ENCODE measurements at regions not wholly inside any gene's neighbourhood (a gene's known extent, or its start where the extent isn't known, plus 50 kb on each side); places are given as distances from the start of the nearest gene placed in this dataset.

GRCh38 chr5:117568126-117568525, 993.5 kb upstream of the SEMA6A start:
- TF ChIP-seq CTCF (conservative IDR thresholded peaks at IDR 0.05; ENCODE audit: low read depth in 2 of 2) (no peak), POLR2AphosphoS5 (IDR thresholded peaks at IDR 0.05; ENCODE audit: low read depth) (no peak), EZH2phosphoT487 (IDR thresholded peaks at IDR 0.05; ENCODE audit: unreplicated experiment) (no peak), REST (IDR thresholded peaks at IDR 0.05; ENCODE audit: unreplicated experiment) (no peak), JUNB (IDR thresholded peaks at IDR 0.05; ENCODE audit: unreplicated experiment) (no peak), ZNF114 (CRISPR knock-in tag; IDR thresholded peaks at IDR 0.05) (no peak)

All from GM23338 (cell line).